ENCODE measurements at regions not wholly inside any gene's neighbourhood (a gene's known extent, or its start where the extent isn't known, plus 50 kb on each side); places are given as distances from the start of the nearest gene placed in this dataset.

GRCh38 chr10:124194199-124194824, 100.9 kb upstream of the CHST15 start:
- TF ChIP-seq POLR2A (IDR thresholded peaks at IDR 0.05) (no peak), CTCF (IDR thresholded peaks at IDR 0.05 in 4 of 5, conservative IDR thresholded peaks at IDR 0.05 in 1 of 5) (no peak)

All from gastrocnemius medialis (tissue), 4 donors.